ENCODE measurements at regions not wholly inside any gene's neighbourhood (a gene's known extent, or its start where the extent isn't known, plus 50 kb on each side); places are given as distances from the start of the nearest gene placed in this dataset.

DNA sequence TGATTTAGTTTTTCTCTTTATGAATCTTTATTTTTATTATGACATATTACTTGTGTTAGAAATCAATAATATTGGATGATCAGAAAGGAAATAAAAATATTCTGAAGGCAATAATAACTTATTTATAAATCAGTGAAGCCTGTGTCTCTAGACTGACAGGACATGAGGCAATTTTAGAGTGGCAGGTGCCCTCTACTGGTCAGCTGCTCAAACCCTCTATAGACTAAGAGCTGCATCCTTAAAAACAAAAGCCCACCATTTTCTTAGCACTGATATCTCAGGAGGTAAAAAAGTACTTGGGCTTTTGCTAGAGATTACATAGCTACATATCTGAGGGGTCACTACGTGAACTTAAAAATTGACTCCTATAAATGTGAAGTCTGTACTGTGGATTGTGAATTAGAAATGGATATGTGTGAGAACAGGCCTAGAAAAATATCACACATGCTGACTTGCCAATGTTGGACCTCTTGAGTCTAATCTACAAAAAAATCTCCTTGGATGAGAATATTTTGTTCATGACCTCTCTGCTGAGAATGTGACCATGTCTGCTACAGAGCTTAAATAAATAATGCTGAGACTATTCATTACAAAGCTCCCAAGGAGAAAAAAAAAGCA, 597.9 kb upstream of the ADAMTS5 start:
- POLR2A ChIA-PET: no interaction called here
- CTCF ChIA-PET: interaction anchor here (1.3 to 1.4 kb wide), 2 partner anchors 55 to 1181 kb away, joined by 3 read pairs; no protein-coding TSS in a partner anchor
- TF ChIP-seq, protein P1, sequence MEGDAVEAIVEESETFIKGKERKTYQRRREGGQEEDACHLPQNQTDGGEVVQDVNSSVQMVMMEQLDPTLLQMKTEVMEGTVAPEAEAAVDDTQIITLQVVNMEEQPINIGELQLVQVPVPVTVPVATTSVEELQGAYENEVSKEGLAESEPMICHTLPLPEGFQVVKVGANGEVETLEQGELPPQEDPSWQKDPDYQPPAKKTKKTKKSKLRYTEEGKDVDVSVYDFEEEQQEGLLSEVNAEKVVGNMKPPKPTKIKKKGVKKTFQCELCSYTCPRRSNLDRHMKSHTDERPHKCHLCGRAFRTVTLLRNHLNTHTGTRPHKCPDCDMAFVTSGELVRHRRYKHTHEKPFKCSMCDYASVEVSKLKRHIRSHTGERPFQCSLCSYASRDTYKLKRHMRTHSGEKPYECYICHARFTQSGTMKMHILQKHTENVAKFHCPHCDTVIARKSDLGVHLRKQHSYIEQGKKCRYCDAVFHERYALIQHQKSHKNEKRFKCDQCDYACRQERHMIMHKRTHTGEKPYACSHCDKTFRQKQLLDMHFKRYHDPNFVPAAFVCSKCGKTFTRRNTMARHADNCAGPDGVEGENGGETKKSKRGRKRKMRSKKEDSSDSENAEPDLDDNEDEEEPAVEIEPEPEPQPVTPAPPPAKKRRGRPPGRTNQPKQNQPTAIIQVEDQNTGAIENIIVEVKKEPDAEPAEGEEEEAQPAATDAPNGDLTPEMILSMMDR (IDR thresholded peaks at IDR 0.05; ENCODE audit: control extremely low read depth, extremely low read depth, low read depth, missing control alignments): peak; percentile 14
- no peak for DNase-seq (ENCODE audit: extremely low spot score)

DNA sequence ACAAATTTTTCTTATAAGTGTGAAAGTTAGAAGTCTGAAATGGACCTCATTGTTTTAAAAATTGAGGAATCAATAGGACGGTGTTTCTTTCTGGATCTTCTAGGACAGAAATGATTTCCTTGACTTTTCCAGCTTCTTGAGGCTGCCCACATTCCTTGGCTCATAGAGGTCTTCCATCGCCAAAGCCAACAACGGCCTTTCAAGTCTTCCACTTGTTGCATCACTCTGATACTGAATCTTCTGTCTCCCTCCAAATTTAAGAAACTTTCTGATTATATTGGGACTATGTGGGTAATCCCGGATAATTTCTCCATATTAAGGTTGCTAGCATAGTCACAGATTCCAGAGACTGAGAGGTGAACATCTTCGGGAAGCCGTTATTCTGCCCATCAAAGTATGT, 595.4 kb upstream of the ADAMTS5 start:
- CTCF ChIA-PET: no interaction called here
- POLR2A ChIA-PET: no interaction called here
- no peak for DNase-seq (ENCODE audit: extremely low spot score)
- TF ChIP-seq, protein P1 (IDR thresholded peaks at IDR 0.05; ENCODE audit: control extremely low read depth, extremely low read depth, low read depth, missing control alignments): no peak

DNA sequence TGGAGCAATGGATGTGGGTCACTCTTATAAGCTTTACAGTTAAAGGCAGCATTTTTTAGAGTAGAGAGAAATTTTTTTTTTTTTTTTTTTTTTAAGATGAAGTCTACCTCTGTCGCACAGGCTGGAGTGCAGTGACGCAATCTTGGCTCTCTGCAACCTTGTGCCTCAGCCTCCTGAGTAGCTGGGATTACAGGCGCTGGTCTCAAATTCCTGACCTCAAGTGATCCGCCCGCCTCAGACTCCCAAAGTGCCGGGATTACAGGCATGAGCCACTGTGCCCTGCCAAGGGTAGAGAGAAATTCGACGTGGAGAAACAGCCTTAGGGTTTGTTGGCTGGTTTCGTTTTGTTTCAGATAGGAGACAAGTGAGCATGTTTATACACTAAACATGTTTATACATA, 594.2 kb upstream of the ADAMTS5 start:
- POLR2A ChIA-PET: no interaction called here
- DNase-seq (ENCODE audit: extremely low spot score): no peak
- TF ChIP-seq, protein P1 (IDR thresholded peaks at IDR 0.05; ENCODE audit: control extremely low read depth, extremely low read depth, low read depth, missing control alignments): no peak
- CTCF ChIA-PET: no interaction called here

DNA sequence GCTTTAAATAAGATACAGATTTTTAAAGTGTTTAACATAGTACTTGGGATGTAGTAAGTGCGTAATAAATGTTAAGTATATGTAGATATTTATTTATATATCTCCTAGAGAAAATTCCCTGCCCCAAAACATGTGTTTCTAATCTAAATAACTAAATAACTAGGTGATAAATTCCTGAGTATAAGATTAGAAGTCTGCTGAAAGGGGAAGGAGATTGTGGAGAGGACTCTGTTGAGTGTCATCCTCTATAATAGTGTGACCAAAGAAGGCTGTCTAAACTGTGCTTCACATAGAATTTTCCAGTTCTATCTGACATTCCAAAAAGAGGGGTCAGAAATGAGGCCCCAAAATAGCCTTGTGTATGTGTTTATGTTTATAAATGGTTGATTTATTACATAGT, 590.5 kb upstream of the ADAMTS5 start:
- CTCF ChIA-PET: no interaction called here
- POLR2A ChIA-PET: no interaction called here
- DNase-seq (ENCODE audit: extremely low spot score): no peak

DNA sequence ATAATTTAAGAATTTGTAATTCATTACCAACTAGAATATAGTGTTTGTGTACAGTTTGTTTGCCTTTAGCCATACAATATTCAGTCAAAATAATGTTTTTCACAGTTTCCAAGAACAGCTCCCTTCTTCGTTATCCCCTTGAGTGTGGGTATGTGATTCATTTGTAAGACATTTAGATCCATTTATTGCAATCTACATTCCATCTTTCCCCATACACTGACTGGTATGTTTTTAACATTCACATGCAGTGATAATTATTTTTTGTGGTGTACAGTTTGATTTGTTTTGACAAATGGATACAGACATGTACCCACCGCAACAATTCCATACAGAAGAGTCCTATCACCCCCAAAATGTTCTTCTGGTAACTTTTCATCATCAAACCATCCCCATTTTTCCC, 589.1 kb upstream of the ADAMTS5 start:
- TF ChIP-seq, protein P1 (IDR thresholded peaks at IDR 0.05; ENCODE audit: control extremely low read depth, extremely low read depth, low read depth, missing control alignments): no peak
- CTCF ChIA-PET: no interaction called here
- no peak for DNase-seq (ENCODE audit: extremely low spot score)
- POLR2A ChIA-PET: no interaction called here

More for the DNA sequence above, 590.5 kb upstream of the ADAMTS5 start:
- TF ChIP-seq, protein P1 (IDR thresholded peaks at IDR 0.05; ENCODE audit: control extremely low read depth, extremely low read depth, low read depth, missing control alignments): no peak

DNA sequence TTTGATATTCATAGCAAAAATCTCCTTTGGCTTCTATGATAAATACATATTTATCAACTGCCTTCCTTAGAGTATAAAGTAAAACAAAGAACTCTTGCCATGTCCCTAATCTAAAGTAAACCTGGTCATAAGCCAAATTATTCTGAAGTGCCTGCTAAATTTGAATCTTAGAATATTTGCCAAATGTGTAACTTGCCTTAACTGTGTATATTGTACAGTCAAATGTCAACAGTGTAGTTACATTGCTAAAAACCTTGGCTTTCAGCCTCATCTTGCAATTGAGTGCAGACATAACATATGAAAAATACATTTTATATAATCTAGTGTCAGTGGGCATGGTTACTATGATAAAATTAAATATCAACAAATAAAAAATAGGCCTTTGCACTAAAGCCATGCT, 583.4 kb upstream of the ADAMTS5 start:
- ChIA-PET POLR2A (no interaction called here), CTCF (no interaction called here)
- DNase-seq (ENCODE audit: extremely low spot score): no peak
- TF ChIP-seq, protein P1 (IDR thresholded peaks at IDR 0.05; ENCODE audit: control extremely low read depth, extremely low read depth, low read depth, missing control alignments): no peak

DNA sequence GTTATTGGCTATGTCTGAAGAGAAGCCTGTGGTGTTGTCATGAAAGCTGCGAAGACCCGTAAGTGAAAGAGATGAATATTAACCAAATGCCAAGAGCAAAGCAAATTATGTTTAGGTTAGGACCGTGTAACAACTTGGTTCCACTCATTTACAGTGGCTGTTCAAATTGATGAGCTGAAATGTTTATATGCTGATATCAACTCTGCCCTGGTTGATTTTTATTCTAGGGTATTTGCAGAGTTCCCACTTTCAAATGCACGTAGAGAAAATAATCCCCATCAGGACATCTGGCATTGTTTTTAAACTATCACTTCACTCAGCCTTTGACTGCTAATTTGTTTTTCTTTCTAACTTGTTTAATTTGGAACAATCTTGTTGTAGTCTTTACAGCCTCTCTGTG, 581.6 kb upstream of the ADAMTS5 start:
- ChIA-PET CTCF (no interaction called here), POLR2A (no interaction called here)
- DNase-seq (ENCODE audit: extremely low spot score): no peak
- TF ChIP-seq, protein P1 (IDR thresholded peaks at IDR 0.05; ENCODE audit: control extremely low read depth, extremely low read depth, low read depth, missing control alignments): no peak
